SW 1271 (cell line): ENCODE measurements at regions not wholly inside any gene's neighbourhood (a gene's known extent, or its start where the extent isn't known, plus 50 kb on each side); places are given as distances from the start of the nearest gene placed in this dataset.

ENCODE experiments used
- DNase-seq, 2 experiments: peaks; one replicate each; lab custom pipeline; 2025; lab: John Stamatoyannopoulos, UW

DNA sequence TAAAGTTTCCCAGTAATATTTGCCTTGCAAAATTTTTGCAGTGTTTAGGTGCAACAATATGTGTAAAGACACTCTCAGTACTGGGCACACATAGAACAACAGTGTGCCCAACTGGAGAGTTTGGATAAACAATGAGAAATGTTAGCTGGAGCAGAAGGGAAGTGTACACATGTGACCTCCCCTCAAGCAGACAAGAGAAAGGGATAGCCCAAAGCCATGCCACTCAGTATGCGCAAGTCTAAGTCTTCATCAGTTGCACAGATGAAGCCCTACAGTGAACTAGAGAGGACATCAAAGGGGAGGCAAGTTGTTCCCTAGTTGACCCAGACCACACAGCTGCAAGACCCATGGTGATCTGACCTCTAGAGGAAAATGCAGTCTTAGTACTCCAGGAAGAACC, 97.9 kb upstream of the CDH11 start:
- DNase-seq: no peak

DNA sequence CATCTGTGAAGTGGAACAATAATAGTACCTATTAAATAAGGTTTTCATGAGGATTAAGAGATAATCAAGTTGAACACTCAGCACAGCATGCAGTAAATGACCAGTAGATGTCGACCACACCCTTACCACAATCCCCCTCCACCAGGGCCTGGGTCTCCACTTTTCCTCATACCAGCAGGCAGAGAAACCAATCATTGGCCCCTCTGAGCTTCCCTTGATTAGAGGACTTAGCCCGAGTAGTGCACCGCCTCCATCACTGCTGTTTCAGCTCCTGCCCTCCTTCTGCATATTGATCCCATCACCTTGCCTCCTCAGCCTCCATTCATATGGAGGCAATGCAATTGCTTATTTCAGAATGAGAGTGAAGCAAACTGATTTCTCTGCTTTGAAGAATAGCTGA, 96.5 kb upstream of the CDH11 start:
- DNase-seq: no peak

- no peak for DNase-seq
Measured at GRCh38 chr16:65213866-65214595, 92.2 kb upstream of the CDH11 start.

DNA sequence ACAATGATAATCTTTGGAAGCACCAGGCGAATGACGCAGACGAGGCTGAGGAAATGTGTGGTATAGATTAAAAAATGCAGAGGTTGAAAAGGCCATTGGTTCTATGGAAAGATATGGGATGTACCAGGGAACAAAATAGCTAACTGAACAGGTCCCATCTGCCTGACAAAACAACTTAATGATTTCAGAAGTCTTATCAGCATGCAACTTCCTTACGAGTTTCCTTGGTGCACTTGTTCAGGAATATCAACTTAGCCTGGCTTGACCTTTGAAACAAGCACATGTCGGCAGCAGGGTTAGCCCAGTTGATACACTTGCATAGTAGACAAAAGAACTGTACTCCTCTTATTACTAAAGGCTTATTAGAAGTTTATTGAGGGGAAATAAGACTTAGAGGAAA, 90.9 kb upstream of the CDH11 start:
- no peak for DNase-seq

GRCh38 chr16:65212240-65212639, 90.4 kb upstream of the CDH11 start:
- no peak for DNase-seq

DNA sequence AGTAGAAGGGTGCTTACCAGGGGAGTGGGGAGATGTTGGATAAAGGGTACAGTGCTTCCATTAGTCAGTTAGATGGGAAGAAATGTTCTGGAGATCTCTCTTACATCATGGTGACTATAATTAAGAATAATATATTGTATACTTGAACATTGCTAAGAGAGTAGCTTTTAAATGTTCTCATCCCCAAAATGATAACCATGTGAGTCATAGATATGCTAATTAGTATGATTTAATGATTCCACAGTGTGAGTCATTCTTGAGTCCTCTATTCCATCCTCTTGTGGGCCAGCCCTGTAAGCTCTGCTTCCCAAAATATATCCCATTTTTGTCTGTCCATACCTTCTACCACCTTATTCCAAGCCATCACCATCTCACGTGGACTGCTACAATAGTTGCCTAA, 80.6 kb upstream of the CDH11 start:
- DNase-seq: no peak

- no peak for DNase-seq
Measured at GRCh38 chr16:65201511-65201910, 79.6 kb upstream of the CDH11 start.

DNA sequence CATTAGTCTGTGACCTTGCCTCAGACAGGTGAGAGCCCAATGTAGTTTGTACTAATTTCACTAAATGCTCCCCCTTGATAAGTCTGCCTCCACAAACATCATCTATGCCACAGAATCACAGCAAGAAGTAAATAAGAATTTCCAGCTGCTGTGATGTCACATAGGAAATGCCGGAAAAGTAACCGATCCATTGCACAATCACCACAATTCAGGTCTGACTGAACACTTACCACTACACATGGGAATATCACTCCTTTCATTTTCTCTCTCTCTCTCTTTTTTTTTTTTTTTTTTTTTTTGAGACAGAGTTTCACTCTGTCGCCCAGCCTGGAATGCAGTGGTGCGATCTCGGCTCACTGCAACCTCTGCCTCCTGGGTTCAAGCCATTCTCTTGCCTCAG, 79.0 kb upstream of the CDH11 start:
- DNase-seq: no peak

- no peak for DNase-seq
Measured at GRCh38 chr16:65200156-65200773, 78.4 kb upstream of the CDH11 start.

GRCh38 chr16:65196420-65197075, 74.7 kb upstream of the CDH11 start:
- DNase-seq: no peak

GRCh38 chr16:65195998-65196397, 74.1 kb upstream of the CDH11 start:
- DNase-seq: no peak

- no peak for DNase-seq
Measured at GRCh38 chr16:65185241-65185778, 63.4 kb upstream of the CDH11 start.

DNA sequence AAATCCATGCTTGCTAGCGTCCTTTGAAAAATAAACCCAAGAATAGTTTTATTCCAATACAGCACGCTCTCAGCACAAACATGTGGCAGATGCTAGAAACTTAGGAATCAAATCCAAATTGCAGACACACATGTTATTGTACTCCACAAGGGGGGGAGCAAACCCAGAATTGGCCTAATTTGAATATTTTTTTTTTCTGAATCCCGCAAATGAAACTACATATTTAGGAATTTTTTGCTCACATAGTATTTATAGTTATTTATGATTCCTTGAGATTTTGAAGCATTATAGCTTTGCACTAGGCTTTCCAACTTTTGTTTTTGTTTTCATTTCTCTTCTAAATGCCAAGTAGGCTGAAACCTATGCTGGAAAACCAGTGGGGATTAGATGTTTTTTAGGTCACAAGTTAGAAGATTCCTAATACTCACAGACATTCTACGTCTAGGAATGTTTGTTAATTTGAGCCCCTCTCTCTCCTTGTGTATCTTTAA, 59.3 kb upstream of the CDH11 start:
- DNase-seq: no peak

DNA sequence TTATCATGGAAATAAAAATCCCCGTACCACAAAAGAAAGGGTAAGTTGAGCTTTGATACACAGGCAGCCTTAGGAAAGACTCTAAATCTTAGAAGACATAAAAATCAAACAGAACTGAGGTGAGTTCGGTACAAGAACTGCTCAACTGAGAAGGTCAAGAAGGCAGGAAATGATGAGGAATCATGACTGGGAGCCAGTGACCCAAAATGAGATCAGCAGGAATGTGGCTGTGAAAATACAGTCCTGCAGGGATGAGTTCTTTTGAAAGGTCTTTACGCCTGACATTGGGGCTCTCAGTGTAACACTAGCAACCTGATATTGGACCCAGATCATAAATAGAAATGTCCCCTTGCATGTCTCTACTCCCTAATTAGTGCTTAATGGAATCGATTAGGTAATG, 56.3 kb upstream of the CDH11 start:
- no peak for DNase-seq

GRCh38 chr16:65176603-65177002, 54.7 kb upstream of the CDH11 start:
- DNase-seq: no peak

- no peak for DNase-seq
Measured at GRCh38 chr16:65172356-65172755, 50.5 kb upstream of the CDH11 start.
